ENCODE measurements at regions not wholly inside any gene's neighbourhood (a gene's known extent, or its start where the extent isn't known, plus 50 kb on each side); places are given as distances from the start of the nearest gene placed in this dataset.
"Not testable (repeated sequence)": the region's sequence is repeated elsewhere in the genome, so short reads cannot be mapped to it uniquely, and the experiment has no call there.

- not testable (repeated sequence) for TF ChIP-seq EZH2 (IDR thresholded peaks at IDR 0.05; ENCODE audit: low read length, missing control alignments); CTCF (conservative IDR thresholded peaks at IDR 0.05 in 1 of 2, IDR thresholded peaks at IDR 0.05 in 1 of 2; ENCODE audit: low read depth in 1 of 2, low read length in 2 of 2)
Observed at GRCh38 chr7:12022011-12022410, 189.1 kb upstream of the TMEM106B start.

Data from fibroblast of lung (primary cell).